Iris pigment epithelial cell (primary cell): ENCODE measurements at regions not wholly inside any gene's neighbourhood (a gene's known extent, or its start where the extent isn't known, plus 50 kb on each side); places are given as distances from the start of the nearest gene placed in this dataset.

ENCODE experiments used
- DNase-seq: peaks from one replicate; pipeline ENCODE4 v3.0.0-alpha.2; 2011; ENCODE audit warnings: low read depth

DNA sequence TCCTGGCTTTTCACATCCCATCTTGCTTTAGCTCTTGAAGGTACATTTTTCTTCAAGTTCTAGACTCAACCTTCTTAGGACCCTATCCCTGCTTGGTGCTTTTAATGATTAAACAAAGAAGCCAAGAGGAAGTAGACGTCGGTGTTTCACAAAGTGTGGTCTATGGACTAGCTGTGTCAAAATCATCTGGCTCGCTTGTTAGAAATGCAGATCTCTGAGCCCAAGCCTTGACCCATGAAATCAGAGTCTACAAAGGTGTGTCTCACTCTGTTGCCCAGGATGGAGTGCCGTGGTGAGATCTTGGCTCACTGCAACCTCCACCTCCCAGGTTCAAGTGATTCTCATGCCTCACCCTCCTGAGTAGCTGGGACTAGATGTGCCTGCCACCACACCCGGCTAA is 295.5 kb upstream of the KAZN start:
- DNase-seq: no peak

- DNase-seq: peak; percentile 65
These were observed 294.1 kb upstream of the KAZN start for GRCh38 chr1:14304381-14304865.

DNA sequence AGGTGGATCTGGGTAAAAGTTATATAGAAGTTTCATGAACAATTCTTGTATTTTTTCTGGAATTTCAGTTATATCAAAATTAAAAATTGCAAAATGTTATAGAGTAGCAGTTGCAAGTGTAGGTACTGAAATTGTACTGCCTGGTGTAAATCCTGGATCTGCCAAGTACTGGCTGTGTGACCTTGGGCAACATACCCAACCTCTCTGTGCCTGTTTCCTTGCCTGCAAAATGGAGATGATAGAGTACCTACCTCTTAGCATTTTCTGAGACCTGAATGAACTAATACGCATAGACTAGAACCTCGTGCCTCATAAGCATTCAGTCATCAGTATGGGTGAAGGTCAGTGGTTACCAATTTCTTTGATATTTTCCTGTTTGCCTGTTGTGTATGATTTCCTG is 290.0 kb upstream of the KAZN start:
- no peak for DNase-seq

DNA sequence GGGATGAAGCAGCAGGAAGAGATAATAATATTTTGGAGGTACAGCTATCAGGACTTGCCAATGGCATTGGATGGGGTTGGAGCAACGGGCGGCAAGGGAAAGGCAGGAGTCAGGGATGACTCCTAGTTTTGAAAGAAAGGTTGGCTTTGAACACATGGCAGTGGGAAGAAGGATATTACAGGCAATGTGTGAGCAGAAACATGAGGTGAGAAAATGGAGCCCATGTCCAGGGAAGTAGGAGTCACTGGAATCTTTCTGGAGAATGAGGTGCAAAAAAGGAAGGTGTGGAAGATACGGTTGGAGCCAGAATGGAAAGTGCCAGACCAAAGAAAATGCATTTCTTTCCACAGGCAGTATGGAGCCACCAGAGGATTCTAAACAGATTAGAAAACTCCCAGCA is 288.5 kb upstream of the KAZN start:
- DNase-seq: no peak

- no peak for DNase-seq
These were observed 288.0 kb upstream of the KAZN start for GRCh38 chr1:14310476-14310875.

- DNase-seq: no peak
These were observed 284.6 kb upstream of the KAZN start for GRCh38 chr1:14313731-14314431.

GRCh38 chr1:14318830-14319229 is 279.7 kb upstream of the KAZN start:
- DNase-seq: no peak

- DNase-seq: peak; percentile 59
These were observed 278.0 kb upstream of the KAZN start for GRCh38 chr1:14320518-14320917.

DNA sequence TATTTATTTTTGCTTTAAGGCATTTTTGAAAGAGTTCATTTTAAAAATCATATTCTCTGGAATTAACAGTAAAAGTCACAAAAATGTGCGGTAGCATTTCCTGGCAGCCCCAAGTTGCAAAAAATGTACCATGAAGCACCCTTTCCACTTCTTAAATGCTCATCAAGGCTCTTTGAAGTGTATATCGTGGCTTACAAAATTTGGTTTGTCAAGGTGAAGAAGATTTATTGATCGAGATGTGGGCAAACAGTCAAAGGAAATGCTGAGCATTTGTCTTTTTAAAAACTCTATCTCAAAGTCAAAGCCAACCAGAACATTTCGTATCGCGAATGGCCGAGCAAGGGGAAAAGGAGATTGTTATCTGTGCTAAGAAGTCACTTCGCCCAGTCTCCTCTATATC is 277.5 kb upstream of the KAZN start:
- DNase-seq: no peak

- no peak for DNase-seq
These were observed 277.1 kb upstream of the KAZN start for GRCh38 chr1:14321422-14321821.

DNA sequence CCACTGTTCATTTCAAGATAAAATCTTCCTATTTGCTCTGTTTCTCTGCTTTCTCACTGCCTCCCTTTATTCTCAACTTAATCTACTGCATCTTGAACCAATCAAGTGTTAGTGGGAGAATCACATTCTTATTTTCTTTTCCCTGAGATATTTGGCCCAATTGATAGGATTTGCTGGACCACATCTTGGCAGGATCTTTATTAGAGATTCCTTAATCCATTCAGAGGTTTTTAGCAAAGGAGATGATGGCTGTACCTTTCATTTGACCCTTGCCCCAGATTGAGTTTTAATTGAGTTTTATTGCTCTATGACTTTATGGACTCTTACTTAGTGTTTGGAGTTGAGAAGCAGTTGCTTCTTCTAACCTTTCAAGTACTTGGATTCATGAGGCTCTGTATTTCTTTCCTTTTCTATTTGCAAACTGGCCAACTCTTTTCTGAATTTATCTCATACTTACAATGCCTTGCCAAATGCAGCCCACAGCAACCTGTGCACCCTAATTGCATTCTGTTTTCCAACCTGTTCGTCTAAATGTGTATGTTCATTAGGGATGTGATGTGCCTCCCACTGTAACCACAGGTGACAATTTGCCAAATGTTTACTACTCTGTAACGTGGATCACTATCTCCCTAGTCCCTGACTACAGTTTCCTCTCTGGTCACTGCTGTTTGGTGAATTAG is 274.8 kb upstream of the KAZN start:
- DNase-seq: no peak

- DNase-seq: no peak
These were observed 274.2 kb upstream of the KAZN start for GRCh38 chr1:14324248-14324630.

GRCh38 chr1:14326857-14327256 is 271.6 kb upstream of the KAZN start:
- DNase-seq: no peak

- DNase-seq: no peak
These were observed 269.8 kb upstream of the KAZN start for GRCh38 chr1:14328685-14329084.

DNA sequence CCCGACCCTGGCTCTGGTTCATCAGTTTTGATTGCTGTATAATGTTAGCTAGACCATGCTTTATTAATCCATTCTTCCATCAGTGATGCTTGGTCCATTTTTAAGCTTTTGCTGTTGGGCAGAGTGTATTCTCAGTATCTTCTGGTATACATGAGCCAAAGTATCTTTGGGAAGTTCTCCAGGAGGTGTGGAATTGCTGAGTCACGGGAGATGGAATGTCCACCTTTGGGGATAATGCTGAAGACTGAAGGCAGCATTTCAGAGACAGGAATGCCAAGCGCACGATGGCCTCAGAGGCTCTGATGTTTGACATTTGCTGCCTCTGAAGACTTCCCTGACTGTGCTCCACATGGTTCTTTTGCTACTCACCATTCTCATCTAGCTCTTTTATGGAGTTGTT is 266.3 kb upstream of the KAZN start:
- DNase-seq: no peak

GRCh38 chr1:14334336-14335176 is 263.9 kb upstream of the KAZN start:
- DNase-seq: no peak

DNA sequence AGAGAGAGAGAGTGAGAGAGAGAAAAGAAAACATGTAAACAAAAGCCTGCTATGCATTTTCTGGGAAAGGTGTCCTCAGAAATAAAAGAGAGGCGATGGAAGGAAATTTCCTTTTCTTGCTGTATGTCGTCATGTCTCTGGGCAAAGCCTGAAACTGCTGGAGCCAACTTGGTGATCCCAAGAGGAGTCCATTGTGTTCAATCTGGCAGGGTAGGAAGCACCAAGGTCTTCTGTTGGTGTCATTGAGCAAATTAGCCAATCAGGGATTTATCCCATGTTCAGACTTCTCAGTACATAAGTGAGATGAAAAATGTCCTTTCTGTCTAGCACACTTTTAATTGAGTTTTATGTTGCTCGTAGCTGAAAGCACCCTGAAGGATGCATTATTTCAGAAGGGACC is 260.0 kb upstream of the KAZN start:
- DNase-seq: no peak

DNA sequence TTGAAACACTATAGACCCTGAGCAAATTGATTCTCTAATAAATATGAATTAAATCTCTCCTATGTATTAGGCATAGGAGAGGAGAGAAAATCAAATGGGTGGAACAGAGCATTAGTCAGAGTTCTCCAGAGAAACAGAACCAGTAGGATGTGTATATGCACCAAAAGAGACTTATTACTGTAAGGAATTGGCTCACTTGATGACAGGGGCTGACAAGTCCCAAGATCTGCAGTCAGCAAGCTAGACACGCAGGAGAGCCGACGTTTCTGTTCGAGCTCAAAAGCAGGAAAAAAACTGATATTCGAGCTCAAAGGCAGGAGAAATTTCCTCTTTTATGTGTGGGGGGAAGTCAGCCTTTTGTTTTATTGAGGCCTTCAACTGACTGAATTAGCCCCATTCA is 259.2 kb upstream of the KAZN start:
- DNase-seq: no peak

DNA sequence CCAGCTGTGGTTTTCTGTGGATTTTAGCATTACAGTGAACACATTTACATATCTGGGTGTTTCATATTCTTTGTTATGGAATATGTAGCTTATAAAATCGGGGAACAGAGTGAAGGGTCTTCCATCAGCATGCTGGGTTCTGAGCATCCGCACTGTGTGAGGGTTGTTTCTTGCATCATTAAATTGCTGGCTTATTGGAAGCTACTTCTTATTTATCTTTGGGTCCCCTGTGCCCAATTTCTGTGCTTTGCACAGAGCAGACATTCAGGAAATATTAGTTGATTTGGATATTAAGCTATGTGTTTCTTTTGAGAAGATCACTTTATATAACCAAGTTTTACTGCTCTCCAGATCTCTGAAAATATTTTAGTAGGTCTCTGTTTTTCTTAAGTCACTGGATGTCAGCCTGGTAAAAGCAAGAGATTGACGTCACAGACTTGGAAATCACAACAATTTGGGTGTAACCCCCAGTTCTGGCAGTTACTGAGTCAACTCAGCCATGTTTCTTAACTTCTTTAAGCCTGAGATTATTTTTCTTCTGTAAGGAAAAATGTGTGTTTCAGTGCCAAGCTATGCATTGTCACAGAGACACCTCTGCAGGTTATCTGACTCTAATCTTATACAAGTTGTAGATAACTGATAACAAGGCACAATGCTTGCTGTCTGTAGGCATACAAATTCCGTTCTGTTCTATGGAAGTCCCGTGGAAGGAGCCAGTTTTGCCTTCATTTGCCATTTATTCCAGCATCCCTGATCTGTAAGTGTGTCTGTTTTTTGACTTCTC is 258.3 kb upstream of the KAZN start:
- peak; percentile 6 for DNase-seq

- DNase-seq: no peak
These were observed 257.3 kb upstream of the KAZN start for GRCh38 chr1:14341147-14341546.

DNA sequence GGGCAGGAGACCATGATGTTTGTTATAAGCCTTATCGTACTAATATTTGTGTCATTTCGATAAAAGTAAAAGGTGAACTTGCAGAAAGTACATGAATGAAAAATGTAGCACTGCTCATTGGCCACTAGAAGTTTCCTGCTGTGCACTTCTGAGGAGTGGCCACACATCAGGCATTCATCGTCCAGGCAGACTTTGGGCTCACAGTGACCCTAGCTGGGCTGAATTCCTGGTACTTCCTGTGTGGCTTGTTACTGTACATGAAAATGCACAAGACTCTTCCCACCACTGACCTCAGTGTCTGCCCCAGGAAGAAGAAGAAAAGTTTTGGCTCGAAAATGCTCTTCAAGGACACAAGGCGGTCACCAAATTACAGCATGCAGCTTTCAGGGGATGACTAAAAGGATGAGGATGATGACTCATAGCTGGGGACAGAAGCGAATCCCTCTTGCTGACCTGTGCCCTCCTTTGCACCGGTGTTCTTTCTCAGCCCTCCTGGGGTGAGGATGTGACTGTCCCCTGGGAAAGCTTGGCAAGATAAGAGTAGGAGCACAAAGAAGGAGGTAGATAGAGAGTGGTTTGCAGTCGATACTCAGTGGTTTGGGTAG is 252.4 kb upstream of the KAZN start:
- peak; percentile 10 for DNase-seq

- DNase-seq: no peak
These were observed 251.3 kb upstream of the KAZN start for GRCh38 chr1:14347186-14347585.
